Natural killer cell (primary cell): ENCODE measurements at regions not wholly inside any gene's neighbourhood (a gene's known extent, or its start where the extent isn't known, plus 50 kb on each side); places are given as distances from the start of the nearest gene placed in this dataset.

Experiments
- ATAC-seq, 3 donors: fragments of 150-1000 bp in 2 of 3; fragments of 200-7000 bp in 1 of 3; cut with Tn5 transposase; 1 replicate in 1 of 3; 2 replicates in 2 of 3; pipeline ENCODE4 v1.10.0; 2021; ENCODE audit warnings: mild to moderate bottlenecking in 2 of 3, moderate library complexity in 2 of 3
- DNase-seq, 2 donors: peaks; one replicate each; pipeline versions ENCODE4 v3.0.0 to v3.0.0-alpha.2; 2013 to 2021; ENCODE audit warnings: mixed read lengths in 1 of 2
- H3K27ac ChIP-seq: one replicate; pipeline ENCODE4 v1.5.1; 2013; ENCODE audit warnings: mild to moderate bottlenecking, low read length
- H3K27me3 ChIP-seq: one replicate; pipeline ENCODE4 v1.6.1; 2013; ENCODE audit warnings: low read length; ENCODE audit not compliant: control insufficient read depth, insufficient read depth
- H3K36me3 ChIP-seq: one replicate; pipeline ENCODE4 v1.6.1; 2013; ENCODE audit warnings: low read length; ENCODE audit not compliant: control insufficient read depth, insufficient read depth
- H3K4me1 ChIP-seq: one replicate; pipeline ENCODE4 v1.6.1; 2013; ENCODE audit warnings: low read length; ENCODE audit not compliant: control insufficient read depth, insufficient read depth
- H3K4me3 ChIP-seq: one replicate; pipeline ENCODE4 v1.5.1; 2013; ENCODE audit warnings: low read length
- H3K9me3 ChIP-seq: one replicate; pipeline ENCODE4 v1.6.1; 2013; ENCODE audit warnings: low read length; ENCODE audit not compliant: control insufficient read depth, insufficient read depth
- H3K27ac Mint-ChIP-seq, 2 donors: one replicate each; pipeline ENCODE4 v1.8.0; 2022; ENCODE audit warnings: mild to moderate bottlenecking in 2 of 2, mixed read lengths in 2 of 2, moderate library complexity in 1 of 2
- H3K27me3 Mint-ChIP-seq, 2 donors: one replicate each; pipeline ENCODE4 v1.8.0; 2022; ENCODE audit warnings: low read depth in 2 of 2, mixed read lengths in 2 of 2
- H3K36me3 Mint-ChIP-seq: one replicate; pipeline ENCODE4 v1.8.0; 2022; ENCODE audit warnings: mixed read lengths
- H3K4me1 Mint-ChIP-seq, 2 donors: one replicate each; pipeline ENCODE4 v1.8.0; 2022; ENCODE audit warnings: mixed read lengths in 2 of 2
- H3K4me3 Mint-ChIP-seq: one replicate; pipeline ENCODE4 v1.8.0; 2022; ENCODE audit warnings: mild to moderate bottlenecking, moderate library complexity, mixed read lengths
- H3K9me3 Mint-ChIP-seq, 2 donors: one replicate each; pipeline ENCODE4 v1.8.0; 2022; ENCODE audit warnings: mixed read lengths in 2 of 2
- CTCF ChIP-seq: fragments of 200-600 bp; IDR thresholded peaks from one replicate; pipeline ENCODE4 v1.8.0; 2022; ENCODE audit warnings: antibody characterized with exemption
- WGBS: methylation state at CpG from one replicate; pipeline ENCODE4 v1.1.7; 2013; ENCODE audit warnings: missing lambda C conversion rate; ENCODE audit not compliant: insufficient coverage; 5-methylcytosine and 5-hydroxymethylcytosine counted together
- intact Hi-C: fragments of 100-400 bp; cut with micrococcal nuclease; formaldehyde crosslinking; loops from one replicate; pipeline ENCODE4 v1.14.2; 2022

GRCh38 chr7:131015657-131015958, 281.6 kb upstream of the KLF14 start:
- no peak for DNase-seq
- intact Hi-C loops, result no loop called here
- no peak overlapping the region for H3K4me3 ChIP-seq
- Mint-ChIP-seq H3K27ac (peak overlapping the region; percentile 25 to 32), H3K4me3 (no peak overlapping the region), H3K27me3 (no peaks in the 10 kb centered on the region), H3K36me3 (no peaks in the 10 kb centered on the region), H3K4me1 (peaks cover 91 to 95% of the 10 kb centered on the region in 2 donors), H3K9me3 (no peaks in the 10 kb centered on the region)
- H3K9me3 ChIP-seq, result no peaks in the 10 kb centered on the region
- H3K27ac ChIP-seq, result no peak overlapping the region
- TF ChIP-seq CTCF, result no peak
- peaks cover 35% of the 10 kb centered on the region for H3K4me1 ChIP-seq
- no peak for ATAC-seq
- no peaks in the 10 kb centered on the region for H3K27me3 ChIP-seq
- H3K36me3 ChIP-seq, result no peaks in the 10 kb centered on the region
- 94% methylated on average over 3 of the region's 3 CpGs for WGBS

- no peaks in the 10 kb centered on the region for H3K27me3 Mint-ChIP-seq
- intact Hi-C loops, result no loop called here
- peaks cover 89 to 94% of the 10 kb centered on the region in 2 donors for H3K4me1 Mint-ChIP-seq
- ATAC-seq, result no peak
- H3K4me1 ChIP-seq, result peaks cover 39% of the 10 kb centered on the region
- 100% methylated on average over 1 of the region's 1 CpG for WGBS
- H3K27ac Mint-ChIP-seq, result peak overlapping the region; percentile 25 to 32
- no peaks in the 10 kb centered on the region for H3K36me3 ChIP-seq
- H3K4me3 Mint-ChIP-seq, result no peak overlapping the region
- H3K9me3 Mint-ChIP-seq, result no peaks in the 10 kb centered on the region
- H3K4me3 ChIP-seq, result no peak overlapping the region
- peak in 1 of 2 donors; percentile 13 for DNase-seq
- no peaks in the 10 kb centered on the region for H3K9me3 ChIP-seq
- H3K27me3 ChIP-seq, result no peaks in the 10 kb centered on the region
- TF ChIP-seq CTCF, result no peak
- no peak overlapping the region for H3K27ac ChIP-seq
- H3K36me3 Mint-ChIP-seq, result no peaks in the 10 kb centered on the region
Observed at GRCh38 chr7:131016230-131016629, 282.2 kb upstream of the KLF14 start.

GRCh38 chr7:131019351-131019750, 285.3 kb upstream of the KLF14 start:
- no CpG with 5 or more reads among the region's 1 CpG for WGBS
- no peaks in the 10 kb centered on the region for H3K27me3 Mint-ChIP-seq
- Histone ChIP-seq H3K36me3 (no peaks in the 10 kb centered on the region), H3K4me1 (peaks cover 28% of the 10 kb centered on the region), H3K9me3 (no peaks in the 10 kb centered on the region), H3K27me3 (no peaks in the 10 kb centered on the region), H3K4me3 (no peak overlapping the region), H3K27ac (no peak overlapping the region)
- TF ChIP-seq CTCF, result no peak
- DNase-seq (no peak), ATAC-seq (no peak)
- intact Hi-C loops, result no loop called here
- peak overlapping the region; percentile 19 for H3K4me3 Mint-ChIP-seq
- no peaks in the 10 kb centered on the region for H3K36me3 Mint-ChIP-seq
- peaks cover 82 to 89% of the 10 kb centered on the region in 2 donors for H3K4me1 Mint-ChIP-seq
- no peaks in the 10 kb centered on the region for H3K9me3 Mint-ChIP-seq
- peak overlapping the region in 1 of 2 donors; percentile 80 for H3K27ac Mint-ChIP-seq

GRCh38 chr7:131020759-131021261, 286.8 kb upstream of the KLF14 start:
- H3K9me3 ChIP-seq, result no peaks in the 10 kb centered on the region
- intact Hi-C loops, result no loop called here
- DNase-seq, result no peak
- Mint-ChIP-seq H3K9me3 (no peaks in the 10 kb centered on the region), H3K4me3 (peak overlapping the region; percentile 7), H3K4me1 (peaks cover 73 to 78% of the 10 kb centered on the region in 2 donors), H3K27me3 (no peaks in the 10 kb centered on the region), H3K36me3 (no peaks in the 10 kb centered on the region), H3K27ac (peak overlapping the region; percentile 25 to 30)
- H3K4me3 ChIP-seq, result no peak overlapping the region
- H3K4me1 ChIP-seq, result peaks cover 33% of the 10 kb centered on the region
- no peaks in the 10 kb centered on the region for H3K36me3 ChIP-seq
- peak; percentile 4 to 28 (median 16) for ATAC-seq
- no peaks in the 10 kb centered on the region for H3K27me3 ChIP-seq
- H3K27ac ChIP-seq, result no peak overlapping the region
- 71% methylated on average over 7 of the region's 7 CpGs for WGBS
- no peak for TF ChIP-seq CTCF
